Panc1 (cell line): ENCODE measurements at regions not wholly inside any gene's neighbourhood (a gene's known extent, or its start where the extent isn't known, plus 50 kb on each side); places are given as distances from the start of the nearest gene placed in this dataset.

Source experiments
- ATAC-seq: fragments of 200-7000 bp; cut with Tn5 transposase; 2 replicates; pipeline ENCODE4 v1.9.1; 2020; ENCODE audit warnings: mild to moderate bottlenecking, moderate library complexity
- BruUV-seq: library from RNA; stranded (reverse); fragments of 400-500 nt; replicated peaks from 2 replicates; lab custom pipeline; 2021; lab: Mats Ljungman, UMichigan
- CTCF ChIA-PET: fragments of 300-600 bp; sonication (Branson Sonifier 250); formaldehyde crosslinking; loops from one replicate; lab custom pipeline; 2022; ENCODE audit warnings: antibody characterized with exemption; lab: Charles Lee
- POLR2A ChIA-PET: fragments of 300-600 bp; sonication (Branson Sonifier 250); formaldehyde crosslinking; loops from one replicate; lab custom pipeline; 2022; ENCODE audit warnings: antibody characterized with exemption; lab: Charles Lee
- DNase-seq: peaks from one replicate; pipeline ENCODE4 v3.0.0-alpha.2; 2010; ENCODE audit warnings: low read depth, low spot score
- H3K27ac ChIP-seq: 2 replicates; pipeline ENCODE4 v1.5.1; 2011; ENCODE audit warnings: mild to moderate bottlenecking, low read length, inconsistent platforms
- H3K27me3 ChIP-seq: fragments of 200-500 bp; sonication (Bioruptor generic); 2 replicates; pipeline ENCODE4 v1.6.0; 2014; ENCODE audit warnings: low read length, inconsistent platforms; ENCODE audit not compliant: control insufficient read depth, insufficient read depth
- H3K36me3 ChIP-seq: fragments of 200-500 bp; sonication (Bioruptor generic); 2 replicates; pipeline ENCODE4 v1.5.1; 2014; ENCODE audit warnings: inconsistent platforms, mild to moderate bottlenecking, low read length, moderate library complexity; ENCODE audit not compliant: control insufficient read depth, insufficient read depth
- H3K4me1 ChIP-seq: 2 replicates; pipeline ENCODE4 v1.5.1; 2011; ENCODE audit warnings: inconsistent platforms, mild to moderate bottlenecking, low read length, moderate library complexity; ENCODE audit not compliant: control insufficient read depth, insufficient read depth
- H3K4me3 ChIP-seq, 2 experiments: 2 replicates each; pipeline ENCODE4 v1.5.1; 2011 to 2012; ENCODE audit warnings: low read depth in 2 of 2, low read length in 2 of 2, mild to moderate bottlenecking in 2 of 2, inconsistent platforms in 1 of 2, moderate library complexity in 1 of 2
- H3K9me3 ChIP-seq: fragments of 200-500 bp; sonication (Bioruptor generic); 2 replicates; pipeline ENCODE4 v1.5.1; 2014; ENCODE audit warnings: low read depth, mild to moderate bottlenecking, inconsistent platforms, low read length, moderate library complexity; ENCODE audit not compliant: control insufficient read depth, insufficient read depth
- CTCF ChIP-seq: fragments of 450-650 bp; IDR thresholded peaks from 2 replicates; pipeline ENCODE4 v1.5.1; 2017; ENCODE audit warnings: mild to moderate bottlenecking
- POLR2AphosphoS5 ChIP-seq: IDR thresholded peaks from 2 replicates; pipeline ENCODE4 v1.6.1; 2012; ENCODE audit warnings: mild to moderate bottlenecking, low read depth, low read length, moderate library complexity
- REST ChIP-seq, 2 experiments: IDR thresholded peaks; 2 replicates each; pipeline ENCODE4 v1.6.1; 2011 to 2012; ENCODE audit warnings: low read depth in 2 of 2, control low read depth in 1 of 2, low read length in 1 of 2, mild to moderate bottlenecking in 1 of 2, moderate library complexity in 1 of 2; ENCODE audit not compliant: insufficient read depth in 1 of 2
- SIN3A ChIP-seq: IDR thresholded peaks from 2 replicates; pipeline ENCODE4 v1.6.1; 2012; ENCODE audit warnings: low read depth, mild to moderate bottlenecking, low read length, moderate library complexity, borderline replicate concordance; ENCODE audit not compliant: insufficient read depth
- in situ Hi-C: cut with HindIII; loops from 2 replicates; pipeline ENCODE4 v1.10.0; 2016; ENCODE audit warnings: low sequenced_read_pairs, low pct_unique_long_range_greater_than_20kb
- intact Hi-C: fragments of 100-400 bp; cut with micrococcal nuclease; formaldehyde crosslinking; loops from one replicate; pipeline ENCODE4 v1.10.0; 2022; ENCODE audit not compliant: unreplicated experiment

GRCh38 chr12:28974883-28975282 is 174.2 kb upstream of the FAR2 start:
- Histone ChIP-seq H3K27me3 (no peaks in the 10 kb centered on the region), H3K9me3 (no peaks in the 10 kb centered on the region), H3K36me3 (no peaks in the 10 kb centered on the region), H3K4me3 (no peak overlapping the region), H3K4me1 (no peaks in the 10 kb centered on the region), H3K27ac (no peak overlapping the region)
- POLR2A ChIA-PET: no interaction called here
- DNase-seq: no peak
- CTCF ChIA-PET: no interaction called here
- BruUV-seq: no TSS peak
- in situ Hi-C loops (no loop called here), intact Hi-C loops (no loop called here)
- no peak for ATAC-seq
- TF ChIP-seq POLR2AphosphoS5 (no peak), CTCF (no peak), SIN3A (no peak), REST (IDR thresholded peaks at IDR 0.05; ENCODE audit: insufficient read depth in 1 of 2, low read depth in 2 of 2, low read length in 1 of 2) (no peak)

- Histone ChIP-seq H3K4me3 (no peak overlapping the region), H3K36me3 (no peaks in the 10 kb centered on the region), H3K27me3 (no peaks in the 10 kb centered on the region), H3K27ac (no peak overlapping the region), H3K4me1 (no peaks in the 10 kb centered on the region), H3K9me3 (no peaks in the 10 kb centered on the region)
- CTCF ChIA-PET: no interaction called here
- in situ Hi-C loops (no loop called here), intact Hi-C loops (no loop called here)
- POLR2A ChIA-PET: no interaction called here
- TF ChIP-seq CTCF: no peak
- BruUV-seq: no TSS peak
- DNase-seq (no peak), ATAC-seq (no peak)
Measured at GRCh38 chr12:28975564-28976340, 173.3 kb upstream of the FAR2 start.
